ENCODE measurements at regions not wholly inside any gene's neighbourhood (a gene's known extent, or its start where the extent isn't known, plus 50 kb on each side); places are given as distances from the start of the nearest gene placed in this dataset.
"Not testable (repeated sequence)": the region's sequence is repeated elsewhere in the genome, so short reads cannot be mapped to it uniquely, and the experiment has no call there.

DNA sequence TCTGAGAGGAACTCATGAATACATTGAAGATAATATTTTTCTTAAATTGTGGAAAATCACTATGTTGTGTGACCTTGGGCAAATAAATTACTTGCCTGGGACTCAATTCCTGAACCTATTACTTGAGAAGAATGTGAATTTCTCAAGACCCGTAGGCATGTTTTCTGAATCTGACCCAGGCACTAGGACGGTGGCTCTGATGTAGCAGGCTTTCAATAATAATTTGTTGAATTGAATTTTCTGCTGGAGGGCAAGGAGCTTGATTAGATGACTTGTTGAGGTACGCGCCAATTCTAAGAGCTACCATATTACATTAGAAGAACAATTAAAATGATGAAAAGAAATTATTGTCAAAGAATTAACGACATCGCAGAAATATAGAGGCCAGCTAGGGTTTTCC is 150.2 kb upstream of the LRRC3B start:
- in situ Hi-C loops (cut with HindIII; ENCODE audit: low sequenced_read_pairs) = no loop called here

- in situ Hi-C loops (cut with HindIII; ENCODE audit: low sequenced_read_pairs) = no loop called here
Measured at GRCh38 chr3:26474706-26475105, 147.9 kb upstream of the LRRC3B start.

GRCh38 chr3:26480377-26480776 is 142.2 kb upstream of the LRRC3B start:
- in situ Hi-C loops (cut with HindIII; ENCODE audit: low sequenced_read_pairs) = no loop called here

DNA sequence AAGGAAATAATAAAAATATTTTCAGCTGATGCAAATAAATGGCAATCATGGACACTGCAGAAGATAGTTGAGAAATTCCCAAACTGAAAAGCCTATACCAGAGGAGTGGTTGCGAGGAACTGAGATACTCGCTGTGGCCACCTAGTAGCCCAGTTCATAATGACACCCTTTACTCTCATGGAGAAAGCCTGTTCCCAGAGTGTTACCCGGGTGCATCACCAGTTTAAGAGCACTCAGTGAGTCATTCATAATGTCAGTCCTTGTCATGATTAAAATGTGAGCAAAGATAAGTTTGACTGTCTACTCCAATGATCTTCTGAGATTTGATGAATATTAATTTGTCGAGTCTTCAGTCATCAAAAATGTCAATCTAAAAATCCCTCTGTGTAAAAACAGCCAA is 138.4 kb upstream of the LRRC3B start:
- in situ Hi-C loops (cut with HindIII; ENCODE audit: low sequenced_read_pairs) = no loop called here

- in situ Hi-C loops (cut with HindIII; ENCODE audit: low sequenced_read_pairs) = no loop called here
Measured at GRCh38 chr3:26498271-26498670, 124.3 kb upstream of the LRRC3B start.

DNA sequence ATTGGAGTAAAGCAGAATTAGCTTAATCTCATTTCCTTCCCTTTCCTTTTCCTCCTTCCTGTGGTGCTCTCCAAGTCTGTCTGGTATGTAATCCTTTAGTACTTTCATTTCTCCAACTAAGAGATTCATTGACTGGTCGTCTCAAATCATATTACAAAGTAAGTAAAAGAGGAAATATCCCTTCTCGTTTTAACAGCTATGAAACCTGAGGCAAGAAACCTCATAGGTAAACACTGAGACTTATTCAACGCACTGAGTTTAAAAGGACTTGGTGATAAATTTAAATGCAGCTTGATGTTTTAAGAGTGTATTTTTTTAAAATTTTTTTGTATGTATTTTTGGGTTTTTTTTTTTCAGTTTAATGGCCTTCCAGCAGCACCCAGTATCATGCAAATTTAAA is 117.2 kb upstream of the LRRC3B start:
- in situ Hi-C loops (cut with HindIII; ENCODE audit: low sequenced_read_pairs) = no loop called here

DNA sequence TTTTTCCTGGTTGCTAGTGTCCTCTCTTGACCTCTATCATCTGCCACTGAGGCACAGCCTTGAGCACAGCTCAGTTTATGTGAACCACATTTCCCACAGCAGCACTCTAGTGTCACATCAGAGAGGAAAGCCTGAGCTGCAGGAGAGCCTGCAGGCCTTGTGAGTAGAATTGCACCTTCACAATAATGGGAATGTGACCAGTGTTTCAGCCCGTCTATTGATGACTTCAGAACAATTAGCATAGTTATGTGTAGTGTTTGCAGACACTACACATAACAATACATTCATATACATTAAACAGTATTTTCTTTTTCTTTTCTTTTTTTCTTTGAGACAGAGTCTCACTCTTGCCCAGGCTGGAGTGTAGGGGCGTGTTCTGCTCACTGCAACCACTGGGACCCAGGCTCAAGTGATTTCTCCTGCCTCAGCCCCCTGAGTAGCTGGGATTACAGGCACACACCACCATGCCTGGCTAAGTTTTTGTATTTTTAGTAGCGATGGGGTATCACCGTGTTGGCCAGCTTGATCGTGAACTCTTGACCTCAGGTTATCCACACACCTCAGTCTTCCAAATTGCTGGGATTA is 108.0 kb upstream of the LRRC3B start:
- in situ Hi-C loops (cut with HindIII; ENCODE audit: low sequenced_read_pairs) = not testable (repeated sequence)

DNA sequence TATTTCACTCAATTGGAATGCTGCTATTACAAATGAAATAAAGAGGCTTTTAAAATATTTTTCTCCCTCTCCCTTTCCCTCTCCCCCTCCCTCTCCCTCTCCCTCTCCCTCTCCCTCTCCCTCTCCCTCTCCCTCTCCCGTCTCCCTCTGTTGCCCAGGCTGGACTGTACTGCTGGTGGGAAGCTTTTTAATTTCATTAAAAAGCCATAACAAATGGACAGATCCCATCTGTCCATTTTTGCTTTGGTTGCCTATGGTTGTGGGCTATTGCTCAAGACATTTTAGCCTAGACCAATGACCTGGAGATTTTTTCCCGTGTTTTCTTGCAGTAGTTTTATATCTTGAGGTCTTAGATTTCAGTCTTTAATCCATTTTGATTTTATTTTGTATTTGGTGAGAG is 107.2 kb upstream of the LRRC3B start:
- in situ Hi-C loops (cut with HindIII; ENCODE audit: low sequenced_read_pairs) = no loop called here

- in situ Hi-C loops (cut with HindIII; ENCODE audit: low sequenced_read_pairs) = no loop called here
Measured at GRCh38 chr3:26521261-26521660, 101.3 kb upstream of the LRRC3B start.

GRCh38 chr3:26522919-26523318 is 99.7 kb upstream of the LRRC3B start:
- in situ Hi-C loops (cut with HindIII; ENCODE audit: low sequenced_read_pairs) = no loop called here

DNA sequence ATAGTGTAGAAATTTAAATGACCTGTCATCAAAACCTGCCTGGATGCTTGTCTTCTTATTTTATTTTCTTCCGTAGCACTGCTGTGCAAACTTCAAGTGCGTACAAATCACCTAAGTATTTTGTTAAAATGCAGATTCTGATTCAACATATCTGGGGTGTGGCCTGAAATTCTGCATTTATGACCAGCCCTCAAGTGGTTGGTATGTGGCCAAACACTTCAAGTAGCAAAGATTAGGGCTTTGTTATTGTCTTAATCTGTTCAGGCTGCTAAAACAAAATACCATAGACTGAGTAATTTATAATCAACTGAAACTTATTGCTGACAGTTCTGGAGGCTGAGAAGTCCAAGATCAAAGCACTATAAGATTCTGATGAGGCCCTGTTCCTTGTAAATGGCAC is 97.6 kb upstream of the LRRC3B start:
- in situ Hi-C loops (cut with HindIII; ENCODE audit: low sequenced_read_pairs) = no loop called here

- in situ Hi-C loops (cut with HindIII; ENCODE audit: low sequenced_read_pairs) = no loop called here
Measured at GRCh38 chr3:26535151-26535550, 87.4 kb upstream of the LRRC3B start.

DNA sequence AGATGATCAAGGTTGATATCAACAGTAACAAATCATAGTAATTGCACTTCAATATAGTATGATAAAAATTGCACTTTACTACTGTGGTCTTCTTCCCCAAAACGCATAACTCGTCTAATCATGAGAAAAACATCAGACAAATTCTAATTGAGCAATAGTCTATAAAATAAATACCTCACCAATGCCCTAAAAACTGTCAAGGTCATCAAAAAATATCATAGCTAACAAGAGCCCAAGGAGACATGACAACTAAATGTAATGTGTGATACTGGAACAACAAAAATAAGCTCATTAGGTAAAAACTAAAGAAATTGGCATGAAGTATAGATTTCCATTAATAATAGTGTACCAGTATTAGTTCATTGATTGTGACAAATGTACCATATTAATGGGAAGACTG is 85.6 kb upstream of the LRRC3B start:
- in situ Hi-C loops (cut with HindIII; ENCODE audit: low sequenced_read_pairs) = no loop called here

- in situ Hi-C loops (cut with HindIII; ENCODE audit: low sequenced_read_pairs) = no loop called here
Measured at GRCh38 chr3:26550413-26550812, 72.2 kb upstream of the LRRC3B start.

- in situ Hi-C loops (cut with HindIII; ENCODE audit: low sequenced_read_pairs) = no loop called here
Measured at GRCh38 chr3:26556637-26557036, 65.9 kb upstream of the LRRC3B start.

- in situ Hi-C loops (cut with HindIII; ENCODE audit: low sequenced_read_pairs) = no loop called here
Measured at GRCh38 chr3:26558257-26558656, 64.3 kb upstream of the LRRC3B start.

GRCh38 chr3:26559227-26559626 is 63.3 kb upstream of the LRRC3B start:
- in situ Hi-C loops (cut with HindIII; ENCODE audit: low sequenced_read_pairs) = no loop called here

DNA sequence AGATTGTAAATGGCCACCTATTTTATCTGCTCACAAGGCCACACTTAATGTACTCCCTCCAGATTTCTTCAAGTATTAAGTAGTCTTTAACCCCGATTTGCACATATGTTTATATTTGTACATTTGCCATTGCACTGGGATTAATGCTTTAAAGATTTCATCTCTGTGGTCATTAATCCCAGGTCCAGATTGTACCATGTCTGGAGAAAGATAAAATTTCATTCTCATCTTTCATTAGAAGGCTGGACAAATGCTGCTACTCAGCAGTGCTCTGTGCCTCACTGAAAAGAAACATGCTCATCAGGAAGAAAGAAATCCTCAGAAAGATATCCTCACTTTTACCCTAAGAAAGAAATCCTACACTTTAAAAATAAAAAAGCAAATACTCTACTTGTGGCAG is 62.5 kb upstream of the LRRC3B start:
- in situ Hi-C loops (cut with HindIII; ENCODE audit: low sequenced_read_pairs) = no loop called here

DNA sequence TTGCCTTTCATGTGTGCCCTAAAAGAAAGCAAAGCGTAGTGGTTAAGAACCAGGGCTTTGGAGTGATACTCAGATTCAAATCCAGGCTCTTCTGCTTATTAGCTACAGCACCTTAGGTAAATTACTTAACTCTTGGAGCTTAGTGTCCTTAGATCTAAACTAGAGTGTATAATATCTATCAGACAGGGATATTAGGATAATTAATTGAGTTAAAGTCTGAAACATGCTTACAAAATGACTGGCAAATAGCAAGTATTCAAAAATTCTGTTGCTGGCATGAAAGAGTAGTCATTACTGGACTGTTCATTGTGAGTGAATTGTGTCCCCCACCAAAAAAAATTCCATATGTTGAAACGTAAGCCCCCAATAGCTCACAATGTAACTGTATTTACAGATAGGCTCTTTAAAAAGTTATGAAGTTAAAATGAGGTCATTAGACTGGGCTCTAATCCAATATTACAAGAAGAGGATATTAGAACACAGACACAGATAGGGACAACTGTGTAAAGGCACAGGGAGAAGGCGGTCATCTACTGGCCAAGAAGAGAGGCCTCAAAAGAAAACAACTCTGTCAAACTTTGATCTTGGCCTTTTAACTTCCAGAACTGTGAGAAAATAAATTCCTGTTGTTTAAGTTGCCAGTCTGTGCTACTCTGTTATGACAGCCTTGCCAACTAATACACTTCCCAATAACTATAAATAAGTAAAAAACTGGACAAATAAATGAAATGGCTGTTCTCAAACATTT is 60.4 kb upstream of the LRRC3B start:
- in situ Hi-C loops (cut with HindIII; ENCODE audit: low sequenced_read_pairs) = no loop called here
